ENCODE measurements at regions not wholly inside any gene's neighbourhood (a gene's known extent, or its start where the extent isn't known, plus 50 kb on each side); places are given as distances from the start of the nearest gene placed in this dataset.

DNA sequence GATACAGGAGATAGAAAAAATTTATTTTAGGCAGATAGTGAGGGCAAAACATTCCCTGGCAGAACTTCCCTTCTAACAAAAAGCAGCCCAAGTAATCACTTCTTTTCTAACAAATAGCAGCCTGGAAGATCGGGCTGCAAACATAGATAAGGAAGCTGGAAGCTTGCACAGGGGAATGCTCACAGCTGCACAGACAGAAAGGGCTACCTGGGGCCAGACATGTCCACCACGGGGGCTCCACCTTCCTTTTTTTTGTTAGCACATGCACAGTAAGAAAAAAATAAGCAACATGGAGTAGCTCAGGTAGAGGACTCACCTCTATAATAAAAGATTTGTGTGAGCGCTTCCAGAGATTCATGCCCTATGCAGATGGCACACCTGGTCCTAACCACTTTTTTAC is 420.5 kb downstream of the PTH2R start:
- H3K27ac ChIP-seq, result no peak overlapping the region
- TF ChIP-seq, protein P1, sequence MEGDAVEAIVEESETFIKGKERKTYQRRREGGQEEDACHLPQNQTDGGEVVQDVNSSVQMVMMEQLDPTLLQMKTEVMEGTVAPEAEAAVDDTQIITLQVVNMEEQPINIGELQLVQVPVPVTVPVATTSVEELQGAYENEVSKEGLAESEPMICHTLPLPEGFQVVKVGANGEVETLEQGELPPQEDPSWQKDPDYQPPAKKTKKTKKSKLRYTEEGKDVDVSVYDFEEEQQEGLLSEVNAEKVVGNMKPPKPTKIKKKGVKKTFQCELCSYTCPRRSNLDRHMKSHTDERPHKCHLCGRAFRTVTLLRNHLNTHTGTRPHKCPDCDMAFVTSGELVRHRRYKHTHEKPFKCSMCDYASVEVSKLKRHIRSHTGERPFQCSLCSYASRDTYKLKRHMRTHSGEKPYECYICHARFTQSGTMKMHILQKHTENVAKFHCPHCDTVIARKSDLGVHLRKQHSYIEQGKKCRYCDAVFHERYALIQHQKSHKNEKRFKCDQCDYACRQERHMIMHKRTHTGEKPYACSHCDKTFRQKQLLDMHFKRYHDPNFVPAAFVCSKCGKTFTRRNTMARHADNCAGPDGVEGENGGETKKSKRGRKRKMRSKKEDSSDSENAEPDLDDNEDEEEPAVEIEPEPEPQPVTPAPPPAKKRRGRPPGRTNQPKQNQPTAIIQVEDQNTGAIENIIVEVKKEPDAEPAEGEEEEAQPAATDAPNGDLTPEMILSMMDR (conservative IDR thresholded peaks at IDR 0.05), result no peak

- H3K27ac ChIP-seq, result no peak overlapping the region
- TF ChIP-seq, protein P1 (conservative IDR thresholded peaks at IDR 0.05), result no peak
These were observed 421.1 kb downstream of the PTH2R start for GRCh38 chr2:208827549-208828221.

GRCh38 chr2:208830203-208830602 is 423.6 kb downstream of the PTH2R start:
- no peak overlapping the region for H3K27ac ChIP-seq
- TF ChIP-seq, protein P1 (conservative IDR thresholded peaks at IDR 0.05), result no peak

GRCh38 chr2:208847651-208848050 is 441.1 kb downstream of the PTH2R start:
- TF ChIP-seq, protein P1 (conservative IDR thresholded peaks at IDR 0.05), result no peak
- H3K27ac ChIP-seq, result no peak overlapping the region

GRCh38 chr2:208854717-208855116 is 448.1 kb downstream of the PTH2R start:
- TF ChIP-seq, protein P1 (conservative IDR thresholded peaks at IDR 0.05), result no peak
- no peak overlapping the region for H3K27ac ChIP-seq

DNA sequence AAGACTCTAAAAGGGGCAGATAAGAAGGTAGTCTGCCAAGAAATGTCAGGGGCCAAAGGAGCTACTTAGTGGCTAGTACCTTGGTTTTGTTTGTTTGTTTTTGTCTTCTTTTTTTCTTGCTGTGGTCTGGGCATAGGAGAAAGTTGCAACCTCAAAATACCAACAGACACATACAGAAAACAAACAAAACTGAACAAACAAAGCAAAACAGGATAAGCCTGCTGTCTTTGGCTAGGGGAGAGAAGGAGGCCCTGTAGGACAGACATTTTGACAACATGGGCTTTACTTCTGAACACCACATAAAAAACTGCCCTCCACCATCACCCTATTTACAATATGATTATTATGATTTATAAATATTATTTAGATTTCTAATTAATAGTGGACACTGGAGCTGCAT is 460.8 kb downstream of the PTH2R start:
- no peak overlapping the region for H3K27ac ChIP-seq
- TF ChIP-seq, protein P1 (conservative IDR thresholded peaks at IDR 0.05), result no peak

- H3K27ac ChIP-seq, result no peak overlapping the region
- TF ChIP-seq, protein P1 (conservative IDR thresholded peaks at IDR 0.05), result no peak
These were observed 466.0 kb downstream of the PTH2R start for GRCh38 chr2:208872591-208872990.

Measured in VCaP (cell line).